HCT116 (cell line): ENCODE measurements at regions not wholly inside any gene's neighbourhood (a gene's known extent, or its start where the extent isn't known, plus 50 kb on each side); places are given as distances from the start of the nearest gene placed in this dataset.

Experiments
- ATAC-seq: fragments of 200-7000 bp; cut with Tn5 transposase; 2 replicates; pipeline ENCODE4 v1.9.1; 2020; ENCODE audit warnings: mild to moderate bottlenecking, moderate library complexity
- BruUV-seq: library from RNA; stranded (reverse); fragments of 400-500 nt; replicated peaks from 2 replicates; lab custom pipeline; 2021; lab: Mats Ljungman, UMichigan
- CTCF ChIA-PET: fragments of 300-600 bp; sonication (Branson Sonifier 250); formaldehyde crosslinking; loops from one replicate; lab custom pipeline; 2021; ENCODE audit warnings: antibody characterized with exemption; lab: Charles Lee
- POLR2A ChIA-PET: fragments of 300-600, 350-600 bp; sonication (Branson Sonifier 250); formaldehyde crosslinking; loops from one replicate; lab custom pipeline; 2021; ENCODE audit warnings: antibody characterized with exemption; lab: Charles Lee
- RAD21 ChIA-PET, 2 experiments: fragments of 300-600 bp; sonication (Branson Sonifier 250); formaldehyde crosslinking; loops; one replicate each; lab custom pipeline; 2023; ENCODE audit warnings: low total read pairs in 2 of 2; ENCODE audit not compliant: uncharacterized antibody in 2 of 2, unreplicated experiment in 2 of 2, low non-redundant PET in 1 of 2; lab: Charles Lee
- DNase-seq: peaks from one replicate; pipeline ENCODE4 v3.0.0-alpha.2; 2010; ENCODE audit warnings: low read depth, low spot score
- H2AFZ ChIP-seq: fragments of 200-600 bp; shearing (Covaris generic), sonication (generic); 2 replicates; pipeline ENCODE4 v1.6.1; 2017; ENCODE audit warnings: low read depth, mixed run types, mixed read lengths, antibody characterized with exemption, low read length; ENCODE audit not compliant: poor library complexity, severe bottlenecking
- H3K27ac ChIP-seq: 2 replicates; pipeline ENCODE4 v1.5.1; 2012; ENCODE audit warnings: low read depth, low read length
- H3K27me3 ChIP-seq: fragments of 200-600 bp; sonication (generic); 2 replicates; pipeline ENCODE4 v1.6.1; 2016; ENCODE audit warnings: mixed run types, low read length, mixed read lengths; ENCODE audit not compliant: insufficient read depth
- H3K36me3 ChIP-seq, 2 experiments: fragments of 200-500 bp in 1 of 2; fragments of 200-600 bp in 1 of 2; sonication (Bioruptor generic) in 1 of 2; sonication (generic) in 1 of 2; 2 replicates each; pipeline versions ENCODE4 v1.5.1 to v1.6.1; 2014 to 2016; ENCODE audit warnings: low read length in 2 of 2, inconsistent platforms in 1 of 2, mixed read lengths in 1 of 2, mixed run types in 1 of 2; ENCODE audit not compliant: insufficient read depth in 2 of 2, control insufficient read depth in 1 of 2
- H3K4me1 ChIP-seq, 2 experiments: fragments of 200-600 bp in 1 of 2; sonication (generic) in 1 of 2; 2 replicates each; pipeline versions ENCODE4 v1.5.1 to v1.6.1; 2012 to 2017; ENCODE audit warnings: low read length in 2 of 2, inconsistent platforms in 1 of 2, mild to moderate bottlenecking in 1 of 2, mixed read lengths in 1 of 2, mixed run types in 1 of 2, moderate library complexity in 1 of 2; ENCODE audit not compliant: insufficient read depth in 2 of 2, control insufficient read depth in 1 of 2
- H3K4me2 ChIP-seq: fragments of 200-600 bp; sonication (generic); 2 replicates; pipeline ENCODE4 v1.6.1; 2017; ENCODE audit warnings: mixed run types, low read length, mixed read lengths
- H3K4me3 ChIP-seq, 2 experiments: fragments of 200-600 bp in 1 of 2; sonication (generic) in 1 of 2; replicated peaks in 1 of 2; 2 replicates each; pipeline ENCODE4 v1.5.1; 2011 to 2016; ENCODE audit warnings: low read length in 2 of 2, control low read depth in 1 of 2, low read depth in 1 of 2, mild to moderate bottlenecking in 1 of 2, mixed read lengths in 1 of 2, mixed run types in 1 of 2
- H3K79me2 ChIP-seq: fragments of 200-600 bp; sonication (generic); 2 replicates; pipeline ENCODE4 v1.6.1; 2017; ENCODE audit warnings: mild to moderate bottlenecking, mixed run types, low read length, moderate library complexity, mixed read lengths; ENCODE audit not compliant: insufficient read depth
- H3K9ac ChIP-seq: fragments of 200-600 bp; sonication (generic); 2 replicates; pipeline ENCODE4 v1.6.1; 2016; ENCODE audit warnings: low read length, mixed read lengths
- H3K9me2 ChIP-seq: fragments of 200-600 bp; sonication (generic), shearing (Covaris generic); 2 replicates; pipeline ENCODE4 v1.6.1; 2017; ENCODE audit warnings: mixed run types, mild to moderate bottlenecking, moderate library complexity; ENCODE audit not compliant: insufficient read depth
- H3K9me3 ChIP-seq, 2 experiments: fragments of 200-500 bp in 1 of 2; fragments of 200-600 bp in 1 of 2; sonication (Bioruptor generic) in 1 of 2; sonication (generic) in 1 of 2; 2 replicates each; pipeline ENCODE4 v1.6.1; 2014 to 2017; ENCODE audit warnings: low read length in 2 of 2, mixed read lengths in 2 of 2, inconsistent platforms in 1 of 2, low read depth in 1 of 2, mild to moderate bottlenecking in 1 of 2, mixed run types in 1 of 2, moderate library complexity in 1 of 2; ENCODE audit not compliant: control insufficient read depth in 1 of 2, insufficient read depth in 1 of 2
- H4K20me1 ChIP-seq: fragments of 200-600 bp; sonication (generic), shearing (Covaris generic); 2 replicates; pipeline ENCODE4 v1.6.1; 2017; ENCODE audit warnings: mixed run types, mild to moderate bottlenecking, moderate library complexity; ENCODE audit not compliant: insufficient read depth
- ELF1 ChIP-seq: IDR thresholded peaks from 2 replicates; pipeline ENCODE4 v1.6.1; 2012; ENCODE audit warnings: low read depth, borderline replicate concordance
- EZH2phosphoT487 ChIP-seq: fragments of 200-600 bp; IDR thresholded peaks from 2 replicates; pipeline ENCODE4 v1.6.1; 2018; ENCODE audit warnings: antibody characterized with exemption, borderline replicate concordance
- FOSL1 ChIP-seq: IDR thresholded peaks from 2 replicates; pipeline ENCODE4 v1.6.1; 2012; ENCODE audit warnings: low read depth
- POLR2A ChIP-seq: IDR thresholded peaks from 2 replicates; pipeline ENCODE4 v1.7.0; 2011; ENCODE audit warnings: borderline replicate concordance; ENCODE audit not compliant: insufficient read depth, insufficient read length; ENCODE audit errors: extremely low read depth
- POLR2AphosphoS5 ChIP-seq: IDR thresholded peaks from 2 replicates; pipeline ENCODE4 v1.6.1; 2011; ENCODE audit warnings: mild to moderate bottlenecking, low read depth, low read length, moderate library complexity
- SIN3A ChIP-seq: IDR thresholded peaks from 2 replicates; pipeline ENCODE4 v1.6.1; 2012; ENCODE audit warnings: low read depth
- TCF7L2 ChIP-seq: IDR thresholded peaks from 2 replicates; pipeline ENCODE4 v1.7.0; 2011; ENCODE audit warnings: borderline replicate concordance, inconsistent platforms; ENCODE audit not compliant: insufficient read depth, insufficient read length; ENCODE audit errors: extremely low read depth
- YY1 ChIP-seq: IDR thresholded peaks from 2 replicates; pipeline ENCODE4 v1.6.1; 2011; ENCODE audit warnings: low read length, low read depth, moderate library complexity, mild to moderate bottlenecking; ENCODE audit not compliant: insufficient replicate concordance; ENCODE audit errors: extremely low read depth
- ZFX ChIP-seq: fragments of 450-650 bp; IDR thresholded peaks from 2 replicates; pipeline ENCODE4 v1.6.1; 2017
- ZNF274 ChIP-seq: fragments of 200-500 bp; sonication (Bioruptor generic); IDR thresholded peaks from 2 replicates; pipeline ENCODE4 v1.6.1; 2014; ENCODE audit warnings: mild to moderate bottlenecking, low read depth, low read length, inconsistent platforms
- intact Hi-C: fragments of 100-400 bp; cut with micrococcal nuclease; formaldehyde crosslinking; loops from 2 replicates; pipeline ENCODE4 v1.10.0; 2022
- TF ChIP-seq, protein P1 (sequence below), 3 experiments: fragments of 200-600 bp in 1 of 3; sonication (generic) in 1 of 3; IDR thresholded peaks in 2 of 3; conservative IDR thresholded peaks in 1 of 3; 2 replicates each; pipeline ENCODE4 v1.5.1; 2012 to 2017; ENCODE audit warnings: low read depth in 2 of 3, low read length in 2 of 3, antibody characterized with exemption in 1 of 3, borderline replicate concordance in 1 of 3, control low read depth in 1 of 3, mild to moderate bottlenecking in 1 of 3, mixed read lengths in 1 of 3, mixed run types in 1 of 3, moderate library complexity in 1 of 3; ENCODE audit not compliant: insufficient read depth in 1 of 3
- TF ChIP-seq, protein P2 (sequence below): IDR thresholded peaks from 2 replicates; pipeline ENCODE4 v1.6.1; 2012
- TF ChIP-seq, protein P3 (sequence below): IDR thresholded peaks from 2 replicates; pipeline ENCODE4 v1.6.1; 2012

DNA sequence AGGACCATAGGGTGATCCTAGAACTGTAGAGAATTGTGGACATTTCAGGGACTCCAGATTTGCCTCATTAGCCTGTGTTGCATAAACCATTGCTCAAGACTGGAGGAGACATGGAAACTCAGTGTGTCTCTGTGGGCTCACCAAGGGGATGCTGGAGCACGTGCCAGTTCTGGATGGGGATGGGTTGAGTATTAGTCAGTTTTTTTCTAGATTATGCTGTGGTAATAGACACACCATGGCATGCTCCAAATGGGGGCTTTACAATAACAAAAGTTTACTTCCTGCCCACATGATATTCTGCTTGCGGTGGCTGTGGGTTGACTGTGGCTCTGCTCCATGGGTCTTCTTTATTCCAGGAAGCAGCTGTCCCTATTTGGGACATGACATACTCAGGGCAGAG is 125.4 kb downstream of the FOXD2 start:
- BruUV-seq: no TSS peak
- H4K20me1 ChIP-seq: no peaks in the 10 kb centered on the region
- H3K79me2 ChIP-seq: no peaks in the 10 kb centered on the region
- no peak overlapping the region for H3K4me2 ChIP-seq
- intact Hi-C loops: no loop called here
- H3K27me3 ChIP-seq: no peaks in the 10 kb centered on the region; the same call in 1 of the 2 replicates
- peaks cover 8 to 35% of the 10 kb centered on the region in 2 experiments; a peak in 3 of 4 replicates for H3K4me1 ChIP-seq
- H3K4me3 ChIP-seq: no peak overlapping the region
- H3K36me3 ChIP-seq: no peaks in the 10 kb centered on the region
- ChIA-PET POLR2A (no interaction called here), RAD21 (no interaction called here), CTCF (no interaction called here)
- H2AFZ ChIP-seq: no peak overlapping the region
- ATAC-seq (no peak), DNase-seq (no peak)
- H3K27ac ChIP-seq: no peak overlapping the region
- TF ChIP-seq FOSL1: no peak
- no peak for TF ChIP-seq ZNF274
- TF ChIP-seq, protein P1, sequence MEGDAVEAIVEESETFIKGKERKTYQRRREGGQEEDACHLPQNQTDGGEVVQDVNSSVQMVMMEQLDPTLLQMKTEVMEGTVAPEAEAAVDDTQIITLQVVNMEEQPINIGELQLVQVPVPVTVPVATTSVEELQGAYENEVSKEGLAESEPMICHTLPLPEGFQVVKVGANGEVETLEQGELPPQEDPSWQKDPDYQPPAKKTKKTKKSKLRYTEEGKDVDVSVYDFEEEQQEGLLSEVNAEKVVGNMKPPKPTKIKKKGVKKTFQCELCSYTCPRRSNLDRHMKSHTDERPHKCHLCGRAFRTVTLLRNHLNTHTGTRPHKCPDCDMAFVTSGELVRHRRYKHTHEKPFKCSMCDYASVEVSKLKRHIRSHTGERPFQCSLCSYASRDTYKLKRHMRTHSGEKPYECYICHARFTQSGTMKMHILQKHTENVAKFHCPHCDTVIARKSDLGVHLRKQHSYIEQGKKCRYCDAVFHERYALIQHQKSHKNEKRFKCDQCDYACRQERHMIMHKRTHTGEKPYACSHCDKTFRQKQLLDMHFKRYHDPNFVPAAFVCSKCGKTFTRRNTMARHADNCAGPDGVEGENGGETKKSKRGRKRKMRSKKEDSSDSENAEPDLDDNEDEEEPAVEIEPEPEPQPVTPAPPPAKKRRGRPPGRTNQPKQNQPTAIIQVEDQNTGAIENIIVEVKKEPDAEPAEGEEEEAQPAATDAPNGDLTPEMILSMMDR (IDR thresholded peaks at IDR 0.05 in 2 of 3, conservative IDR thresholded peaks at IDR 0.05 in 1 of 3; ENCODE audit: borderline replicate concordance in 1 of 3, insufficient read depth in 1 of 3, low read depth in 2 of 3, low read length in 2 of 3): no peak
- TF ChIP-seq TCF7L2: no peak
- no peak for TF ChIP-seq ZFX
- no peak for TF ChIP-seq SIN3A
- no peak for TF ChIP-seq POLR2A
- TF ChIP-seq, protein P2, sequence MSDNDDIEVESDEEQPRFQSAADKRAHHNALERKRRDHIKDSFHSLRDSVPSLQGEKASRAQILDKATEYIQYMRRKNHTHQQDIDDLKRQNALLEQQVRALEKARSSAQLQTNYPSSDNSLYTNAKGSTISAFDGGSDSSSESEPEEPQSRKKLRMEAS: no peak
- no peak for TF ChIP-seq YY1
- TF ChIP-seq, protein P3, sequence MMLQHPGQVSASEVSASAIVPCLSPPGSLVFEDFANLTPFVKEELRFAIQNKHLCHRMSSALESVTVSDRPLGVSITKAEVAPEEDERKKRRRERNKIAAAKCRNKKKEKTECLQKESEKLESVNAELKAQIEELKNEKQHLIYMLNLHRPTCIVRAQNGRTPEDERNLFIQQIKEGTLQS: no peak
- no peak for TF ChIP-seq POLR2AphosphoS5
- no peak for TF ChIP-seq ELF1
- TF ChIP-seq EZH2phosphoT487: no peak
- no peak overlapping the region for H3K9ac ChIP-seq
- H3K9me2 ChIP-seq: no peaks in the 10 kb centered on the region
- no peaks in the 10 kb centered on the region for H3K9me3 ChIP-seq
